K562 (cell line): ENCODE measurements at regions not wholly inside any gene's neighbourhood (a gene's known extent, or its start where the extent isn't known, plus 50 kb on each side); places are given as distances from the start of the nearest gene placed in this dataset.

Experiments
- ATAC-seq: fragments of 200-7000 bp; cut with Tn5 transposase; 3 replicates; pipeline ENCODE4 v1.9.1; 2020; ENCODE audit warnings: moderate library complexity
- BruUV-seq: library from RNA; stranded (reverse); fragments of 400-500 nt; replicated peaks from 2 replicates; lab custom pipeline; 2021; lab: Mats Ljungman, UMichigan
- CTCF ChIA-PET: fragments of 300-600 bp; formaldehyde crosslinking; extraction: SDS; loops from one replicate; lab custom pipeline; 2021; ENCODE audit warnings: low intra/inter-chr PET ratio; lab: Yijun Ruan, JAX
- POLR2A ChIA-PET: fragments of 300-600, 350-650 bp; sonication (Branson Sonifier 250); formaldehyde crosslinking; extraction: SDS; loops from one replicate; lab custom pipeline; 2021; ENCODE audit warnings: antibody characterized with exemption, inconsistent platforms; lab: Yijun Ruan, JAX
- DNase-seq, 4 experiments: peaks; one replicate each; pipeline versions ENCODE4 v3.0.0 to v3.0.0-alpha.2; 2011 to 2018; ENCODE audit warnings: low spot score in 3 of 4, mixed read lengths in 3 of 4; ENCODE audit errors: extremely low read depth in 1 of 4
- FAIRE-seq: peaks from 2 replicates; lab custom pipeline; 2011; peaks lifted over from hg19 to GRCh38; lab: Jason Lieb, UNC
- H2AFZ ChIP-seq: 2 replicates; pipeline ENCODE4 v1.6.0; 2011; ENCODE audit warnings: low read depth, low read length, control low read depth, inconsistent platforms
- H3K27ac ChIP-seq: fragments of 200-600 bp; 3 replicates; pipeline ENCODE4 v1.8.0; 2011; ENCODE audit warnings: low read depth, mild to moderate bottlenecking, control low read depth, inconsistent platforms, low read length, moderate library complexity, mixed read lengths; ENCODE audit errors: extremely low read depth
- H3K27me3 ChIP-seq, 2 experiments: fragments of 300-600 bp in 1 of 2; 2 replicates in 1 of 2; 3 replicates in 1 of 2; pipeline versions ENCODE4 v1.6.0 to v1.8.0; 2011; ENCODE audit warnings: inconsistent platforms in 2 of 2, low read length in 2 of 2, mild to moderate bottlenecking in 1 of 2, mixed read lengths in 1 of 2, moderate library complexity in 1 of 2; ENCODE audit not compliant: control insufficient read depth in 2 of 2, insufficient read depth in 2 of 2
- H3K36me3 ChIP-seq: fragments of 300-600 bp; 3 replicates; pipeline ENCODE4 v1.8.0; 2011; ENCODE audit warnings: mild to moderate bottlenecking, low read length, inconsistent platforms; ENCODE audit not compliant: control insufficient read depth, insufficient read depth
- H3K4me1 ChIP-seq, 2 experiments: fragments of 200-600 bp in 1 of 2; replicated peaks in 1 of 2; 2 replicates in 1 of 2; 3 replicates in 1 of 2; pipeline versions ENCODE4 v1.5.1 to v1.8.0; 2011; ENCODE audit warnings: inconsistent platforms in 2 of 2, low read length in 2 of 2, mild to moderate bottlenecking in 1 of 2, mixed read lengths in 1 of 2, moderate library complexity in 1 of 2; ENCODE audit not compliant: control insufficient read depth in 2 of 2, insufficient read depth in 2 of 2
- H3K4me2 ChIP-seq: 2 replicates; pipeline ENCODE4 v1.6.1; 2011; ENCODE audit warnings: low read length, control low read depth, inconsistent platforms, mixed read lengths; ENCODE audit not compliant: insufficient read depth
- H3K4me3 ChIP-seq: fragments of 200-600 bp; sonication (generic), shearing (Covaris generic); 2 replicates; pipeline ENCODE4 v1.5.1; 2016; ENCODE audit warnings: control low read depth, inconsistent platforms
- H3K79me2 ChIP-seq: fragments of 200-600 bp; 3 replicates; pipeline ENCODE4 v1.8.0; 2011; ENCODE audit warnings: low read length, inconsistent platforms; ENCODE audit not compliant: control insufficient read depth, insufficient read depth
- H3K9ac ChIP-seq, 2 experiments: 2 replicates each; pipeline versions ENCODE4 v1.6.0 to v1.6.1; 2011; ENCODE audit warnings: low read depth in 2 of 2, low read length in 2 of 2, control low read depth in 1 of 2, inconsistent platforms in 1 of 2, mild to moderate bottlenecking in 1 of 2, mixed read lengths in 1 of 2; ENCODE audit not compliant: insufficient read depth in 1 of 2
- H3K9me1 ChIP-seq: one replicate; pipeline ENCODE4 v1.6.0; 2011; ENCODE audit warnings: inconsistent platforms, mild to moderate bottlenecking, low read length, moderate library complexity; ENCODE audit not compliant: control insufficient read depth, insufficient read depth
- H3K9me3 ChIP-seq: replicated peaks from 2 replicates; pipeline ENCODE4 v1.5.1; 2011; ENCODE audit warnings: low read depth, low read length, inconsistent platforms; ENCODE audit not compliant: control insufficient read depth, insufficient read depth
- H4K20me1 ChIP-seq: replicated peaks from 2 replicates; pipeline ENCODE4 v1.6.1; 2011; ENCODE audit warnings: low read length, inconsistent platforms, mixed read lengths; ENCODE audit not compliant: control insufficient read depth, insufficient read depth
- DDX20 ChIP-seq: fragments of 450-650 bp; IDR thresholded peaks from 2 replicates; pipeline ENCODE4 v1.6.1; 2016; ENCODE audit warnings: missing genetic modification characterization, low read depth, mild to moderate bottlenecking, missing compliant biosample characterization, moderate library complexity
- FIP1L1 ChIP-seq: fragments of 200-400 bp; formaldehyde crosslinking; IDR thresholded peaks from 2 replicates; pipeline ENCODE4 v1.6.1; 2018; ENCODE audit warnings: mild to moderate bottlenecking, low read depth, low read length; ENCODE audit not compliant: poor library complexity, severe bottlenecking
- FOSL1 ChIP-seq: fragments of 200-800 bp; sonication (Bioruptor generic); conservative IDR thresholded peaks from 2 replicates; pipeline ENCODE4 v1.6.1; 2016; ENCODE audit warnings: missing genetic modification characterization, missing compliant biosample characterization
- FOXA1 ChIP-seq: fragments of 450-650 bp; IDR thresholded peaks from 2 replicates; pipeline ENCODE4 v1.6.1; 2016; ENCODE audit warnings: mild to moderate bottlenecking, borderline replicate concordance
- HIVEP1 ChIP-seq: fragments of 250-450 bp; sonication (Bioruptor Pico); IDR thresholded peaks from 2 replicates; pipeline ENCODE4 v1.4.0; 2020; ENCODE audit warnings: mild to moderate bottlenecking
- MTF1 ChIP-seq: fragments of 250-450 bp; sonication (Bioruptor Pico); IDR thresholded peaks from 2 replicates; pipeline ENCODE4 v1.9.0; 2021; ENCODE audit warnings: moderate library complexity, mild to moderate bottlenecking, inconsistent platforms, borderline replicate concordance
- NEUROD1 ChIP-seq: fragments of 150-350 bp; IDR thresholded peaks from 2 replicates; pipeline ENCODE4 v1.6.1; 2014; ENCODE audit warnings: borderline replicate concordance, low read length, low read depth; ENCODE audit not compliant: partially characterized antibody
- NR3C1 ChIP-seq: sonication (generic); formaldehyde crosslinking; IDR thresholded peaks from 2 replicates; pipeline ENCODE4 v1.8.1; 2022; ENCODE audit warnings: missing genetic modification reagents
- PHTF2 ChIP-seq: fragments of 250-450 bp; sonication (Bioruptor Pico); IDR thresholded peaks from 2 replicates; pipeline ENCODE4 v1.5.0; 2021; ENCODE audit warnings: mild to moderate bottlenecking
- TAF7 ChIP-seq: fragments of 450-650 bp; IDR thresholded peaks from 2 replicates; pipeline ENCODE4 v1.6.1; 2016; ENCODE audit warnings: missing genetic modification characterization, missing compliant biosample characterization
- ZBTB1 ChIP-seq: sonication (generic); formaldehyde crosslinking; IDR thresholded peaks from 2 replicates; pipeline ENCODE4 v1.8.1; 2023; ENCODE audit warnings: missing genetic modification reagents, low read depth, mild to moderate bottlenecking, borderline replicate concordance
- ZFP30 ChIP-seq: fragments of 250-450 bp; sonication (Bioruptor Pico); IDR thresholded peaks from 2 replicates; pipeline ENCODE4 v1.8.0; 2022; ENCODE audit warnings: moderate library complexity, mild to moderate bottlenecking, inconsistent platforms, borderline replicate concordance
- ZNF3 ChIP-seq: fragments of 250-450 bp; sonication (Bioruptor Pico); IDR thresholded peaks from 2 replicates; pipeline ENCODE4 v1.5.0; 2021; ENCODE audit warnings: mild to moderate bottlenecking, moderate library complexity
- ZNF551 ChIP-seq: fragments of 250-450 bp; sonication (Bioruptor Pico); IDR thresholded peaks from 2 replicates; pipeline ENCODE4 v1.5.0; 2021; ENCODE audit warnings: mild to moderate bottlenecking, moderate library complexity
- ZNF77 ChIP-seq: fragments of 250-450 bp; sonication (Bioruptor Pico); IDR thresholded peaks from 2 replicates; pipeline ENCODE4 v1.5.0; 2020
- ZZZ3 ChIP-seq: fragments of 450-650 bp; IDR thresholded peaks from 2 replicates; pipeline ENCODE4 v1.6.1; 2016; ENCODE audit warnings: antibody characterized with exemption, mild to moderate bottlenecking, moderate library complexity
- WGBS: fragments of 100-300 bp; shearing (Covaris generic); methylation state at CpG from one replicate; pipeline ENCODE4 v1.1.6; 2016; ENCODE audit warnings: low coverage, mixed read lengths; ENCODE audit not compliant: insufficient coverage; ENCODE audit errors: missing lambda C conversion rate; 5-methylcytosine and 5-hydroxymethylcytosine counted together
- in situ Hi-C: fragments of 300-500 bp; cut with MboI; formaldehyde crosslinking; loops from 4 replicates; pipeline ENCODE4 v1.15.0; 2018; ENCODE audit warnings: inconsistent platforms, mixed read lengths
- intact Hi-C: fragments of 100-400 bp; cut with micrococcal nuclease; formaldehyde crosslinking; loops from 2 replicates; pipeline ENCODE4 v1.14.2; 2022
- TF ChIP-seq, protein P1 (sequence below): fragments of 250-450 bp; sonication (Bioruptor Pico); IDR thresholded peaks from 2 replicates; pipeline ENCODE4 v1.5.0; 2021
- TF ChIP-seq, protein P2 (sequence below): fragments of 150-350 bp; conservative IDR thresholded peaks from 2 replicates; pipeline ENCODE4 v1.6.1; 2014; ENCODE audit warnings: low read length
- TF ChIP-seq, protein P3 (sequence below): sonication (generic); formaldehyde crosslinking; IDR thresholded peaks from 2 replicates; pipeline ENCODE4 v1.9.0; 2022; ENCODE audit warnings: mild to moderate bottlenecking, missing genetic modification reagents
- TF ChIP-seq, protein P4 (sequence below): sonication (generic); formaldehyde crosslinking; IDR thresholded peaks from 2 replicates; pipeline ENCODE4 v1.8.1; 2023; ENCODE audit warnings: mild to moderate bottlenecking, missing genetic modification reagents

DNA sequence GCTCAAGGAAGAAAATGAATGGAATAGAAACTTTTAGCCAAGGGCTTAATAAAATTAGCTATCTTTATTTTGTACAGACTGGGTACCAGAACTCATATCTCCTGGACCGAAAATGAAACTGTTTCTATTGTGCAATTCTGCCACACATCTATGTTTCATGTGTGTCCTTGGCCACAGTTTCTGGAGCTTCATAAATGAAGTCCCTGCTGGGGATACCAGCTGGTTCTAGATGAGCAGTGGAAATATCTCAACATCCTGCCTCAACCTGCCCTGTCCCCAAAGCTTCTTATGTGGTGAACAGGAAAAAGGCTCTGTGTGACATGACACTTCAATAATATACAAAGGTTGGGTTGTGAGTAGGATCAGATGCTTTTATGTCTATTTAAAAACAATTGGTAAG lies 310.1 kb upstream of the SORCS1 start:
- POLR2A ChIA-PET = no interaction called here
- H3K4me3 ChIP-seq = no peak overlapping the region
- H3K27me3 ChIP-seq = no peaks in the 10 kb centered on the region
- ATAC-seq = no peak
- no peaks in the 10 kb centered on the region for H4K20me1 ChIP-seq
- no peak for TF ChIP-seq TAF7 (tag)
- no peak for TF ChIP-seq FIP1L1
- no peak for TF ChIP-seq NEUROD1
- TF ChIP-seq FOSL1 = no peak
- no peak for TF ChIP-seq ZFP30 (CRISPR knock-in tag)
- TF ChIP-seq ZZZ3 = no peak
- TF ChIP-seq ZNF551 (CRISPR knock-in tag) = no peak
- TF ChIP-seq, protein P1, sequence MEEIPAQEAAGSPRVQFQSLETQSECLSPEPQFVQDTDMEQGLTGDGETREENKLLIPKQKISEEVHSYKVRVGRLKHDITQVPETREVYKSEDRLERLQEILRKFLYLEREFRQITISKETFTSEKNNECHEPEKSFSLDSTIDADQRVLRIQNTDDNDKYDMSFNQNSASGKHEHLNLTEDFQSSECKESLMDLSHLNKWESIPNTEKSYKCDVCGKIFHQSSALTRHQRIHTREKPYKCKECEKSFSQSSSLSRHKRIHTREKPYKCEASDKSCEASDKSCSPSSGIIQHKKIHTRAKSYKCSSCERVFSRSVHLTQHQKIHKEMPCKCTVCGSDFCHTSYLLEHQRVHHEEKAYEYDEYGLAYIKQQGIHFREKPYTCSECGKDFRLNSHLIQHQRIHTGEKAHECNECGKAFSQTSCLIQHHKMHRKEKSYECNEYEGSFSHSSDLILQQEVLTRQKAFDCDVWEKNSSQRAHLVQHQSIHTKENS (CRISPR knock-in tag) = no peak
- no peak for TF ChIP-seq MTF1 (CRISPR knock-in tag)
- TF ChIP-seq ZBTB1 (CRISPR knock-in tag) = no peak
- TF ChIP-seq, protein P2, sequence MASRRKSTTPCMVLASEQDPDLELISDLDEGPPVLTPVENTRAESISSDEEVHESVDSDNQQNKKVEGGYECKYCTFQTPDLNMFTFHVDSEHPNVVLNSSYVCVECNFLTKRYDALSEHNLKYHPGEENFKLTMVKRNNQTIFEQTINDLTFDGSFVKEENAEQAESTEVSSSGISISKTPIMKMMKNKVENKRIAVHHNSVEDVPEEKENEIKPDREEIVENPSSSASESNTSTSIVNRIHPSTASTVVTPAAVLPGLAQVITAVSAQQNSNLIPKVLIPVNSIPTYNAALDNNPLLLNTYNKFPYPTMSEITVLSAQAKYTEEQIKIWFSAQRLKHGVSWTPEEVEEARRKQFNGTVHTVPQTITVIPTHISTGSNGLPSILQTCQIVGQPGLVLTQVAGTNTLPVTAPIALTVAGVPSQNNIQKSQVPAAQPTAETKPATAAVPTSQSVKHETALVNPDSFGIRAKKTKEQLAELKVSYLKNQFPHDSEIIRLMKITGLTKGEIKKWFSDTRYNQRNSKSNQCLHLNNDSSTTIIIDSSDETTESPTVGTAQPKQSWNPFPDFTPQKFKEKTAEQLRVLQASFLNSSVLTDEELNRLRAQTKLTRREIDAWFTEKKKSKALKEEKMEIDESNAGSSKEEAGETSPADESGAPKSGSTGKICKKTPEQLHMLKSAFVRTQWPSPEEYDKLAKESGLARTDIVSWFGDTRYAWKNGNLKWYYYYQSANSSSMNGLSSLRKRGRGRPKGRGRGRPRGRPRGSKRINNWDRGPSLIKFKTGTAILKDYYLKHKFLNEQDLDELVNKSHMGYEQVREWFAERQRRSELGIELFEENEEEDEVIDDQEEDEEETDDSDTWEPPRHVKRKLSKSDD = no peak
- TF ChIP-seq, protein P3, sequence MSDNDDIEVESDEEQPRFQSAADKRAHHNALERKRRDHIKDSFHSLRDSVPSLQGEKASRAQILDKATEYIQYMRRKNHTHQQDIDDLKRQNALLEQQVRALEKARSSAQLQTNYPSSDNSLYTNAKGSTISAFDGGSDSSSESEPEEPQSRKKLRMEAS (CRISPR knock-in tag) = no peak
- no peak for TF ChIP-seq DDX20 (tag)
- TF ChIP-seq NR3C1 = no peak
- TF ChIP-seq HIVEP1 = no peak
- no peak for TF ChIP-seq ZNF77 (CRISPR knock-in tag)
- no peak for TF ChIP-seq FOXA1
- no peak for TF ChIP-seq PHTF2 (CRISPR knock-in tag)
- TF ChIP-seq, protein P4, sequence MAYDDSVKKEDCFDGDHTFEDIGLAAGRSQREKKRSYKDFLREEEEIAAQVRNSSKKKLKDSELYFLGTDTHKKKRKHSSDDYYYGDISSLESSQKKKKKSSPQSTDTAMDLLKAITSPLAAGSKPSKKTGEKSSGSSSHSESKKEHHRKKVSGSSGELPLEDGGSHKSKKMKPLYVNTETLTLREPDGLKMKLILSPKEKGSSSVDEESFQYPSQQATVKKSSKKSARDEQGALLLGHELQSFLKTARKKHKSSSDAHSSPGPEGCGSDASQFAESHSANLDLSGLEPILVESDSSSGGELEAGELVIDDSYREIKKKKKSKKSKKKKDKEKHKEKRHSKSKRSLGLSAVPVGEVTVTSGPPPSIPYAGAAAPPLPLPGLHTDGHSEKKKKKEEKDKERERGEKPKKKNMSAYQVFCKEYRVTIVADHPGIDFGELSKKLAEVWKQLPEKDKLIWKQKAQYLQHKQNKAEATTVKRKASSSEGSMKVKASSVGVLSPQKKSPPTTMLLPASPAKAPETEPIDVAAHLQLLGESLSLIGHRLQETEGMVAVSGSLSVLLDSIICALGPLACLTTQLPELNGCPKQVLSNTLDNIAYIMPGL = no peak
- no peak for TF ChIP-seq ZNF3 (CRISPR knock-in tag)
- TF ChIP-seq, all 486 proteins: peak for 0
- no peak overlapping the region for H3K9ac ChIP-seq
- no peak overlapping the region for H3K27ac ChIP-seq
- no peak overlapping the region for H3K4me2 ChIP-seq
- DNase-seq = no peak
- FAIRE-seq = no peak
- no peaks in the 10 kb centered on the region for H3K79me2 ChIP-seq
- in situ Hi-C loops = no loop called here
- no peaks in the 10 kb centered on the region for H3K36me3 ChIP-seq
- 0% methylated on average over 1 of the region's 1 CpG for whole genome bisulfite sequencing
- H3K4me1 ChIP-seq = no peaks in the 10 kb centered on the region
- H3K9me3 ChIP-seq = no peaks in the 10 kb centered on the region
- H3K9me1 ChIP-seq = no peaks in the 10 kb centered on the region
- BruUV-seq = no TSS peak
- intact Hi-C loops = no loop called here
- CTCF ChIA-PET = no interaction called here
- H2AFZ ChIP-seq = no peak overlapping the region
